ENCODE measurements at regions not wholly inside any gene's neighbourhood (a gene's known extent, or its start where the extent isn't known, plus 50 kb on each side); places are given as distances from the start of the nearest gene placed in this dataset.

- no peak overlapping the region for H3K4me3 Mint-ChIP-seq (ENCODE audit: unreplicated experiment)
- no peaks in the 10 kb centered on the region for H3K4me1 Mint-ChIP-seq (ENCODE audit: low read depth, unreplicated experiment)
- no peak for DNase-seq
- H3K36me3 Mint-ChIP-seq (ENCODE audit: unreplicated experiment) = no peaks in the 10 kb centered on the region
- TF ChIP-seq CTCF (IDR thresholded peaks at IDR 0.05; ENCODE audit: partially characterized antibody, unreplicated experiment) = no peak
- no peak overlapping the region for H3K27ac Mint-ChIP-seq (ENCODE audit: unreplicated experiment)
- H3K9me3 Mint-ChIP-seq (ENCODE audit: unreplicated experiment) = peaks cover 1% of the 10 kb centered on the region
- no peaks in the 10 kb centered on the region for H3K27me3 Mint-ChIP-seq (ENCODE audit: unreplicated experiment)
Measured at GRCh38 chr14:87838931-87839330, 154.1 kb downstream of the GALC start.

- Mint-ChIP-seq H3K27ac (ENCODE audit: unreplicated experiment) (no peak overlapping the region), H3K4me1 (ENCODE audit: low read depth, unreplicated experiment) (no peaks in the 10 kb centered on the region), H3K9me3 (ENCODE audit: unreplicated experiment) (peaks cover 1% of the 10 kb centered on the region), H3K36me3 (ENCODE audit: unreplicated experiment) (no peaks in the 10 kb centered on the region), H3K4me3 (ENCODE audit: unreplicated experiment) (no peak overlapping the region), H3K27me3 (ENCODE audit: unreplicated experiment) (no peaks in the 10 kb centered on the region)
- TF ChIP-seq CTCF (IDR thresholded peaks at IDR 0.05; ENCODE audit: partially characterized antibody, unreplicated experiment) = no peak
- DNase-seq = no peak
Measured at GRCh38 chr14:87837296-87837695, 155.7 kb downstream of the GALC start.

DNA sequence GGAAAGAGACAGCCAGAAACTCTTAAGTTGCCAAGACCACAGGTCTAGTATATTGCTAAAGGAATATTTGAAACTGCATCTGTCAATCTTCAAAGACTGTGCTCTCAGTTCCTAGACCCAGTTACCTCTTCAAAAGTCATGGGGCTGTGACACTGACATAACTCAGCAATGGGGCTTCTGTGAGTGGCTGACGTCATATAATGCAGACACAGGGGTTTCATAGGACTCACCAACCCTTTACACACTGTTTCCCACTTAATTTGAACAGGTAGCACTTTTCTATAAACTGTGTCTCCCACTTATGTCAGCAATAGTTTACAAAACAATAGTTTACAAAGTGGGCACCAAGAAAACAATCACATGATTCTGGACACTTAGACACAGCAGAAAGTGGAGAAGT is 158.4 kb downstream of the GALC start:
- Mint-ChIP-seq H3K9me3 (ENCODE audit: unreplicated experiment) (no peaks in the 10 kb centered on the region), H3K4me1 (ENCODE audit: low read depth, unreplicated experiment) (no peaks in the 10 kb centered on the region), H3K27ac (ENCODE audit: unreplicated experiment) (no peak overlapping the region), H3K4me3 (ENCODE audit: unreplicated experiment) (no peak overlapping the region), H3K27me3 (ENCODE audit: unreplicated experiment) (no peaks in the 10 kb centered on the region), H3K36me3 (ENCODE audit: unreplicated experiment) (no peaks in the 10 kb centered on the region)
- TF ChIP-seq CTCF (IDR thresholded peaks at IDR 0.05; ENCODE audit: partially characterized antibody, unreplicated experiment) = no peak
- DNase-seq = no peak

- H3K36me3 Mint-ChIP-seq (ENCODE audit: unreplicated experiment) = no peaks in the 10 kb centered on the region
- H3K9me3 Mint-ChIP-seq (ENCODE audit: unreplicated experiment) = no peaks in the 10 kb centered on the region
- H3K27ac Mint-ChIP-seq (ENCODE audit: unreplicated experiment) = no peak overlapping the region
- DNase-seq = no peak
- TF ChIP-seq CTCF (IDR thresholded peaks at IDR 0.05; ENCODE audit: partially characterized antibody, unreplicated experiment) = no peak
- no peak overlapping the region for H3K4me3 Mint-ChIP-seq (ENCODE audit: unreplicated experiment)
- H3K4me1 Mint-ChIP-seq (ENCODE audit: low read depth, unreplicated experiment) = no peaks in the 10 kb centered on the region
- H3K27me3 Mint-ChIP-seq (ENCODE audit: unreplicated experiment) = no peaks in the 10 kb centered on the region
Measured at GRCh38 chr14:87833026-87833425, 160.0 kb downstream of the GALC start.

DNA sequence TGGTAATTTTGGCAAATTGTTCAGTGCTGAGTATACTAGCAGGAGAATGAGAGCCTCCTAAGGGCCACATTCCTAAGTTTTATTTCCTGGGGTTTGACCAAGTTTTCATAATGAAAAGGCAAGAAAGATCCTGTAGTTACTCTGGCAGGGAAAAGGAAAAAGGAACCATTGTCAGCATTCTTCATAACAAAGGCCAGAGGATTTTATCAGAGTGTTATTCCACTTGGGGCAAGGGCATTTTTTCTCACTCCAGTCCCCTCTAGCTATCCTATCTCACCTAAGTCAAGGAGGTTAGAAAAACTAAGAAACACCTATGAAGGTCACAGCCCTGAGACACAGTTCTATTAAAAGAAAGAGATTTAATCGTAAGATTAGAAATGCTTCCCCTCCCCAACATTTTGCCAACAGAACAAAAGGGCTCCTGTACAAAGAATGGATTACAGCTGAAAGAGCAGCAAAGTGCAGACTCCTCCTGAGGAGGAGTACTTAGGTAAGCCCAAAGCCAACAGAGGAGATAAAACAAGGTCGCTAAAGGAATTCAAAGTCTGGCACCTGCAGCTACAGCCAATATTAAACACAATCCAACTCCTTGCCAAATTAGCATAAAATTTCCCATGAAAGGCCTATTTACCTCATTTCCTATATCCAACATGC is 162.4 kb downstream of the GALC start:
- TF ChIP-seq CTCF (IDR thresholded peaks at IDR 0.05; ENCODE audit: partially characterized antibody, unreplicated experiment) = no peak
- Mint-ChIP-seq H3K4me1 (ENCODE audit: low read depth, unreplicated experiment) (no peaks in the 10 kb centered on the region), H3K4me3 (ENCODE audit: unreplicated experiment) (no peak overlapping the region), H3K9me3 (ENCODE audit: unreplicated experiment) (no peaks in the 10 kb centered on the region), H3K27me3 (ENCODE audit: unreplicated experiment) (no peaks in the 10 kb centered on the region), H3K27ac (ENCODE audit: unreplicated experiment) (no peak overlapping the region), H3K36me3 (ENCODE audit: unreplicated experiment) (no peaks in the 10 kb centered on the region)
- DNase-seq = no peak

Measured in glutamatergic neuron (in vitro differentiated cells).